Mesodermal cell (in vitro differentiated cells): ENCODE measurements at regions not wholly inside any gene's neighbourhood (a gene's known extent, or its start where the extent isn't known, plus 50 kb on each side); places are given as distances from the start of the nearest gene placed in this dataset.

ENCODE experiments used
- H3K27ac ChIP-seq: 2 replicates; pipeline ENCODE4 v1.7.0; 2013; ENCODE audit warnings: mild to moderate bottlenecking, low read depth, low read length, moderate library complexity; ENCODE audit not compliant: severe bottlenecking
- H3K36me3 ChIP-seq: 2 replicates; pipeline ENCODE4 v1.7.1; 2013; ENCODE audit warnings: mild to moderate bottlenecking, low read length, moderate library complexity; ENCODE audit not compliant: control insufficient read depth, insufficient read depth
- H3K4me1 ChIP-seq: one replicate; pipeline ENCODE4 v1.7.1; 2013; ENCODE audit warnings: mild to moderate bottlenecking, low read length; ENCODE audit not compliant: insufficient read depth, control insufficient read depth, poor library complexity, severe bottlenecking
- H3K4me3 ChIP-seq: 2 replicates; pipeline ENCODE4 v1.7.0; 2013; ENCODE audit warnings: low read length, control low read depth, mild to moderate bottlenecking; ENCODE audit not compliant: insufficient read depth, poor library complexity, severe bottlenecking; ENCODE audit errors: extremely low read depth
- H3K9me3 ChIP-seq: 2 replicates; pipeline ENCODE4 v1.7.1; 2013; ENCODE audit warnings: mild to moderate bottlenecking, low read length, moderate library complexity; ENCODE audit not compliant: control insufficient read depth
- WGBS, 2 experiments: methylation state at CpG; one replicate each; pipeline ENCODE4 v1.1.5; 2013; ENCODE audit warnings: missing lambda C conversion rate in 2 of 2; ENCODE audit not compliant: insufficient coverage in 2 of 2; 5-methylcytosine and 5-hydroxymethylcytosine counted together

DNA sequence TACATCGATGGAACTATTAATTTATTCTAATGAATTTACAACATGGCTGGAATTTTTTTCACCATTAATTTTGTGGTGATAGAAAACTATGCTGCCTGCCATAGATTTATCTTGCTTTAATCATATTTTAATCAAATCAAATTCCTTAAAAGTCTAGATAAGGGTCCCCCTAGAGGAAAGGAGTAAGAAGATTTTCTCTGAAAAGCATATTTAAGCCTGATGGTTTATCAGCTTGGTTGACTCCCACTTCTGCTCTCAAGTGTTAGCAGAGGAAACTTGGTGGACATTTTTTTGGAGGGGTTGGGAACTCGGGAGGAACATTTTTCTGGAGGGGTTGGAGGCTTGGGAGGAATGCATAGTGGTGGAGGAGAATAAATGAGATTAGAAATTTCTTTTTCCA, 253.3 kb downstream of the KCNRG start:
- H3K9me3 ChIP-seq, result no peaks in the 10 kb centered on the region
- H3K27ac ChIP-seq, result no peak overlapping the region
- H3K36me3 ChIP-seq, result no peaks in the 10 kb centered on the region
- no peaks in the 10 kb centered on the region for H3K4me1 ChIP-seq
- H3K4me3 ChIP-seq, result no peak overlapping the region
- 78 to 94% methylated on average over 1 of the region's 2 CpGs for WGBS, 2 experiments

GRCh38 chr13:50274181-50274580, 258.9 kb downstream of the KCNRG start:
- WGBS, 2 experiments, result no CpG with 5 or more reads among the region's 1 CpG
- Histone ChIP-seq H3K27ac (no peak overlapping the region), H3K9me3 (peaks cover 4% of the 10 kb centered on the region), H3K4me1 (no peaks in the 10 kb centered on the region), H3K36me3 (no peaks in the 10 kb centered on the region), H3K4me3 (no peak overlapping the region)

GRCh38 chr13:50275392-50276063, 260.3 kb downstream of the KCNRG start:
- no CpG with 5 or more reads among the region's 1 CpG for WGBS, 2 experiments
- H3K27ac ChIP-seq, result no peak overlapping the region
- H3K4me1 ChIP-seq, result no peaks in the 10 kb centered on the region
- no peaks in the 10 kb centered on the region for H3K36me3 ChIP-seq
- peaks cover 4% of the 10 kb centered on the region for H3K9me3 ChIP-seq
- H3K4me3 ChIP-seq, result no peak overlapping the region

DNA sequence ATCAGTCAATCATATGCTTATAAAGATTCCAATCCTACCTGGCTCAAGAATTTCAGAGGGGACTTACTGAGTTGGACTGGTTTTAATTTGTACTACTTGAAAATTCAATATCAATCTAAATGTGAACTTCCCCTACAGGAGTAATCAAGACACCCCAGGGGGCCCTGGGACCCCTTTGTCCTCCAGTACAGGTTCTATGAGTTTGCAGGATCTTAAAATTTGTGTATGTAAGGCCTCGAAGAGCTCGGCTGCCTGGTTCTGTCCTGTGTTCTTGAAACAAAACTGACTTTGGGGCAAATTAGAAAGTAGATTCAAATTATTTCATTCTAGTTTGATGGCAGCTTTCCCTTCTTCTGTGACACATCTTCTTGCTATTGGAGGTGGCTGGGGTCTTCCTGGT, 261.3 kb downstream of the KCNRG start:
- Histone ChIP-seq H3K36me3 (no peaks in the 10 kb centered on the region), H3K4me3 (no peak overlapping the region), H3K9me3 (peaks cover 4% of the 10 kb centered on the region), H3K4me1 (no peaks in the 10 kb centered on the region), H3K27ac (no peak overlapping the region)
- WGBS, 2 experiments, result 100% methylated on average over 1 of the region's 2 CpGs

DNA sequence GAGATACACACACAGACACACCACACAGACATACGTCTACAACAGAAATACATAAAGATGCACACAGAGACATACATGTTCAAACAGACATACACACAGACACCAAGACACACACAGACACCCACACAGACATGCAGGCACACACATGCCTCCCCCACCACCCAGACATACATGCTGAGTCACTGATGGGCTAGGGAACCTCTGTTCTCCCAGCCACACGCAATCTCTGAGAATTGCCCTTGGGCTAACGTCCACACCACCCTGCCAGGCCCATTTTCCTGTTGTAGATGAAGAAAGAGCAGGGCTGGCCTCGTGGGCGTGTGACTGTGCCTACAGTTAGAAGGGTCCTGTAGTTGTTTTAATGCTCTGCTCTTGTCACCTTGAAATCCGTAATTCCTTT, 261.9 kb downstream of the KCNRG start:
- WGBS, 2 experiments, result 88 to 100% methylated on average over 3 of the region's 6 CpGs
- Histone ChIP-seq H3K4me3 (no peak overlapping the region), H3K4me1 (no peaks in the 10 kb centered on the region), H3K27ac (no peak overlapping the region), H3K9me3 (peaks cover 4% of the 10 kb centered on the region), H3K36me3 (no peaks in the 10 kb centered on the region)

DNA sequence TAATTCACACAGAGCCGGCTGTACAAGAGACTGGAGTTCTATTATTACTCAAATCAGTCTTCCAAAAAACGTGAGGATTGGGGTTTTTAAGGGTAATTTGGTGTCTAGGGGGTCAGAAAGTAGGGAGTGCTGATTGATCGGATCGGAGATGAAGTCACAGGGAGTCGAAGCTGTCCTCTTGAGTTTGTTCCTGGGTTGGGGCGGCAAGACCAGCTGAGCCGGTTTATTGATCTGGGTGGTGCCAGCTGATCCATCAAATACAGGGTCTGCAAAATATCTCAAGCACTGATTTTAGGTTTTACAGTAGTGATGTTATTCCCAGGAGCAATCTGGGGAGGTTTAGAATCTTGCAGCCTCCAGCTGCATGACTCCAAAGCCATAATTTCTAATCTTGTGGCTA, 262.7 kb downstream of the KCNRG start:
- Histone ChIP-seq H3K27ac (no peak overlapping the region), H3K9me3 (peaks cover 4% of the 10 kb centered on the region)
- WGBS, 2 experiments, result 86 to 90% methylated on average over 2 to 5 of the region's 7 CpGs

GRCh38 chr13:50280441-50280937, 265.2 kb downstream of the KCNRG start:
- WGBS, 2 experiments, result 95 to 100% methylated on average over 1 to 2 of the region's 4 CpGs
- H3K4me1 ChIP-seq, result no peaks in the 10 kb centered on the region
- H3K4me3 ChIP-seq, result no peak overlapping the region
- no peak overlapping the region for H3K27ac ChIP-seq
- no peaks in the 10 kb centered on the region for H3K36me3 ChIP-seq
- H3K9me3 ChIP-seq, result peaks cover 4% of the 10 kb centered on the region

More for the DNA sequence above, 262.7 kb downstream of the KCNRG start:
- no peaks in the 10 kb centered on the region for H3K36me3 ChIP-seq
- H3K4me1 ChIP-seq, result no peaks in the 10 kb centered on the region
- no peak overlapping the region for H3K4me3 ChIP-seq

DNA sequence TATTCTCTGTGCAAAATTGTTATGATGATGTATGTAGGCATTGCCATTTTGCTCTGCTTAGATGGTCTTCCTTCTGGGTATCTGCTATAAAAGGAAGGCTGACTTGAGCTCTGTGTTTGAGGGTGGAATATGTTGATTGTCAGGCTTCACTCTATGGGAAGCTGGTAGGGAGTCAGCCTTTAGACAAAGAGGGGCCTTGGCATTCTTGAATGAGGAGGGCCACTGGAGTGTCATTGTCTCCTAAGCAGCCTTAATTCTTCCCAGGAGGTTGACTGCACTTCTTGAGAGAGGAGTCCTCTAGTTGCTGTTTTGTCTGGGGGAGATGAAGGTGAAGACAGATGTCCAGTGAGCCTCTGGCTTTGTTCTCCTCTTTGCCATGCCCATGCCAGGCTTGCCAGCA, 266.8 kb downstream of the KCNRG start:
- H3K4me3 ChIP-seq, result no peak overlapping the region
- peaks cover 4% of the 10 kb centered on the region for H3K9me3 ChIP-seq
- H3K27ac ChIP-seq, result no peak overlapping the region
- H3K4me1 ChIP-seq, result no peaks in the 10 kb centered on the region
- H3K36me3 ChIP-seq, result no peaks in the 10 kb centered on the region

GRCh38 chr13:50283017-50283416, 267.8 kb downstream of the KCNRG start:
- no peaks in the 10 kb centered on the region for H3K9me3 ChIP-seq
- no peak overlapping the region for H3K27ac ChIP-seq
- H3K4me3 ChIP-seq, result no peak overlapping the region
- no peaks in the 10 kb centered on the region for H3K36me3 ChIP-seq
- WGBS, 2 experiments, result 77 to 81% methylated on average over 2 of the region's 2 CpGs
- H3K4me1 ChIP-seq, result no peaks in the 10 kb centered on the region

- WGBS, 2 experiments, result 80% methylated on average over 1 of the region's 2 CpGs; no CpG with 5 or more reads in 1 of the 2 experiments
Measured at GRCh38 chr13:50284540-50284939, 269.3 kb downstream of the KCNRG start.

DNA sequence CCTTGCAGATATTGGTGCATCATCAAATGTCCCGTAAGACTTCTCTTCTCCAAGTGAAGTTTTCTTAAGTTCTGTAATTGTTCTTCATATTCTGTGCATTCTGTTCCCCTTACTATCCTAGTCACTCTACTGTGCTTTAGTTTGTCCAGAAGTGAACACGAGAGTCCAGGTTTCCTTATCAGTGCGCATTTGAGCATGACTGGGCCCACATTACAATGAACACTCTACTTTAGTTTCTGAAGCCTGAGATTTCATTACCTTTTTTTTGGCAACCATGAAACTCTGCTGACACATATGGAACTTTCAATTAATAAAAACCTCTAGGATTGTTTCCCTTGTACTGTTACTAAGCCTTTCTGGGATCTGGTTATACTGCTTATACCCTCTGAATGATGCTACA, 270.0 kb downstream of the KCNRG start:
- WGBS, 2 experiments, result 100% methylated on average over 2 to 3 of the region's 3 CpGs
- Histone ChIP-seq H3K9me3 (no peaks in the 10 kb centered on the region), H3K27ac (no peak overlapping the region), H3K36me3 (no peaks in the 10 kb centered on the region), H3K4me1 (no peaks in the 10 kb centered on the region), H3K4me3 (no peak overlapping the region)

More at GRCh38 chr13:50284540-50284939, 269.3 kb downstream of the KCNRG start:
- H3K27ac ChIP-seq, result no peak overlapping the region
- no peaks in the 10 kb centered on the region for H3K4me1 ChIP-seq
- H3K36me3 ChIP-seq, result no peaks in the 10 kb centered on the region
- H3K4me3 ChIP-seq, result no peak overlapping the region
- no peaks in the 10 kb centered on the region for H3K9me3 ChIP-seq
